CD4-positive, alpha-beta T cell (primary cell): ENCODE measurements at regions not wholly inside any gene's neighbourhood (a gene's known extent, or its start where the extent isn't known, plus 50 kb on each side); places are given as distances from the start of the nearest gene placed in this dataset.

Experiments
- ATAC-seq: fragments of 200-7000 bp; cut with Tn5 transposase; one replicate; pipeline ENCODE4 v1.10.0; 2022; ENCODE audit warnings: mild to moderate bottlenecking; ENCODE audit not compliant: poor library complexity
- CTCF ChIA-PET: fragments of 350-600 bp; sonication (Branson Sonifier 250); formaldehyde crosslinking; loops from one replicate; lab custom pipeline; 2021; ENCODE audit warnings: antibody characterized with exemption, inconsistent platforms; lab: Charles Lee
- POLR2A ChIA-PET: fragments of 350-600 bp; sonication (Branson Sonifier 250); formaldehyde crosslinking; loops from one replicate; lab custom pipeline; 2021; ENCODE audit warnings: antibody characterized with exemption, inconsistent platforms; lab: Charles Lee
- DNase-seq, 14 experiments: peaks; one replicate each; pipeline ENCODE4 v3.0.0-alpha.2; 2013 to 2020; ENCODE audit warnings: mixed read lengths in 2 of 14
- H3K27ac ChIP-seq, 2 donors: one replicate each; pipeline versions ENCODE4 v1.5.1 to v1.7.0; 2013; ENCODE audit warnings: low read length in 2 of 2, low read depth in 1 of 2, mild to moderate bottlenecking in 1 of 2
- H3K27me3 ChIP-seq, 2 experiments: 1 replicate in 1 of 2; 2 replicates in 1 of 2; pipeline versions ENCODE4 v1.6.1 to v1.7.0; 2013; ENCODE audit warnings: low read length in 2 of 2, control low read depth in 1 of 2, mild to moderate bottlenecking in 1 of 2, moderate library complexity in 1 of 2; ENCODE audit not compliant: insufficient read depth in 2 of 2, control insufficient read depth in 1 of 2
- H3K36me3 ChIP-seq: one replicate; pipeline ENCODE4 v1.6.1; 2013; ENCODE audit warnings: low read length, control low read depth; ENCODE audit not compliant: insufficient read depth
- H3K4me1 ChIP-seq: one replicate; pipeline ENCODE4 v1.6.1; 2013; ENCODE audit warnings: low read length, control low read depth; ENCODE audit not compliant: insufficient read depth
- H3K4me3 ChIP-seq: one replicate; pipeline ENCODE4 v1.5.1; 2013; ENCODE audit warnings: mild to moderate bottlenecking, low read length, moderate library complexity
- H3K9me3 ChIP-seq, 2 experiments: 1 replicate in 1 of 2; 2 replicates in 1 of 2; pipeline versions ENCODE4 v1.6.1 to v1.7.0; 2013; ENCODE audit warnings: low read length in 2 of 2, mild to moderate bottlenecking in 2 of 2, control low read depth in 1 of 2, moderate library complexity in 1 of 2; ENCODE audit not compliant: control insufficient read depth in 1 of 2, insufficient read depth in 1 of 2
- H3K27ac Mint-ChIP-seq: one replicate; pipeline ENCODE4 v1.8.0; 2020; ENCODE audit warnings: mixed read lengths
- H3K27me3 Mint-ChIP-seq: one replicate; pipeline ENCODE4 v1.8.0; 2021; ENCODE audit warnings: mixed read lengths
- H3K36me3 Mint-ChIP-seq: one replicate; pipeline ENCODE4 v1.8.0; 2021; ENCODE audit warnings: low read depth, mixed read lengths
- H3K4me1 Mint-ChIP-seq: one replicate; pipeline ENCODE4 v1.8.0; 2021; ENCODE audit warnings: low read depth, mixed read lengths
- H3K4me3 Mint-ChIP-seq: one replicate; pipeline ENCODE4 v1.8.0; 2020; ENCODE audit warnings: mild to moderate bottlenecking, mixed read lengths
- H3K9me3 Mint-ChIP-seq: one replicate; pipeline ENCODE4 v1.8.0; 2020; ENCODE audit warnings: mixed read lengths
- CTCF ChIP-seq: fragments of 200-600 bp; IDR thresholded peaks from one replicate; pipeline ENCODE4 v1.8.0; 2022; ENCODE audit warnings: antibody characterized with exemption, mild to moderate bottlenecking
- intact Hi-C, 2 experiments: fragments of 100-400 bp; cut with DNase I in 1 of 2; cut with micrococcal nuclease in 1 of 2; formaldehyde crosslinking; loops; one replicate each; pipeline versions ENCODE4 v1.15.1 to v1.9.0; 2023 to 2025; cut with DNase I, micrococcal nuclease

- H3K9me3 ChIP-seq: no peaks in the 10 kb centered on the region
- Mint-ChIP-seq H3K9me3 (no peaks in the 10 kb centered on the region), H3K4me3 (no peak overlapping the region), H3K27ac (no peak overlapping the region), H3K36me3 (no peaks in the 10 kb centered on the region), H3K4me1 (no peaks in the 10 kb centered on the region), H3K27me3 (peaks cover 22% of the 10 kb centered on the region)
- H3K27me3 ChIP-seq: no peaks in the 10 kb centered on the region
- ChIA-PET POLR2A (no interaction called here), CTCF (no interaction called here)
- intact Hi-C loops: no loop called here
- no peak for DNase-seq
- no peaks in the 10 kb centered on the region for H3K36me3 ChIP-seq
- H3K27ac ChIP-seq: no peak overlapping the region
- no peak for TF ChIP-seq CTCF
- no peaks in the 10 kb centered on the region for H3K4me1 ChIP-seq
- H3K4me3 ChIP-seq: no peak overlapping the region
- ATAC-seq: no peak
Observed at GRCh38 chr6:132977413-132977812, 163.0 kb downstream of the RPS12 start.

GRCh38 chr6:132978685-132979084, 164.3 kb downstream of the RPS12 start:
- Mint-ChIP-seq H3K9me3 (no peaks in the 10 kb centered on the region), H3K36me3 (no peaks in the 10 kb centered on the region), H3K27ac (no peak overlapping the region), H3K4me1 (no peaks in the 10 kb centered on the region), H3K4me3 (no peak overlapping the region), H3K27me3 (peaks cover 22% of the 10 kb centered on the region)
- ATAC-seq: no peak
- intact Hi-C loops: no loop called here
- ChIA-PET CTCF (no interaction called here), POLR2A (no interaction called here)
- H3K4me1 ChIP-seq: no peaks in the 10 kb centered on the region
- no peaks in the 10 kb centered on the region for H3K36me3 ChIP-seq
- no peak overlapping the region for H3K4me3 ChIP-seq
- no peak for DNase-seq
- H3K27me3 ChIP-seq: no peaks in the 10 kb centered on the region
- TF ChIP-seq CTCF: no peak
- H3K9me3 ChIP-seq: no peaks in the 10 kb centered on the region
- H3K27ac ChIP-seq: no peak overlapping the region

- Histone ChIP-seq H3K4me3 (no peak overlapping the region), H3K4me1 (no peaks in the 10 kb centered on the region), H3K27ac (no peak overlapping the region), H3K9me3 (no peaks in the 10 kb centered on the region), H3K27me3 (no peaks in the 10 kb centered on the region), H3K36me3 (no peaks in the 10 kb centered on the region)
- POLR2A ChIA-PET: no interaction called here
- Mint-ChIP-seq H3K27me3 (peaks cover 4% of the 10 kb centered on the region), H3K27ac (no peak overlapping the region), H3K9me3 (no peaks in the 10 kb centered on the region), H3K36me3 (no peaks in the 10 kb centered on the region), H3K4me3 (no peak overlapping the region), H3K4me1 (no peaks in the 10 kb centered on the region)
- intact Hi-C loops: no loop called here
- no peak for DNase-seq
- ATAC-seq: no peak
- CTCF ChIA-PET: no interaction called here
- TF ChIP-seq CTCF: no peak
Observed at GRCh38 chr6:132993738-132994137, 179.4 kb downstream of the RPS12 start.
